Dendritic cell treated with granulocyte-macrophage colony-stimulating factor and Interleukin-4, amounts not matched to agents 40 ng/mL and 50 ng/mL, for 4 days (primary cell): ENCODE measurements at regions not wholly inside any gene's neighbourhood (a gene's known extent, or its start where the extent isn't known, plus 50 kb on each side); places are given as distances from the start of the nearest gene placed in this dataset.
"Not testable (repeated sequence)": the region's sequence is repeated elsewhere in the genome, so short reads cannot be mapped to it uniquely, and the experiment has no call there.

ENCODE experiments used
- H3K27ac Mint-ChIP-seq: one replicate; pipeline ENCODE4 v1.8.0; 2022; ENCODE audit warnings: mild to moderate bottlenecking, mixed read lengths
- H3K27me3 Mint-ChIP-seq: one replicate; pipeline ENCODE4 v1.8.0; 2022; ENCODE audit warnings: mild to moderate bottlenecking, mixed read lengths
- H3K36me3 Mint-ChIP-seq: one replicate; pipeline ENCODE4 v1.8.0; 2022; ENCODE audit warnings: low read depth, mixed read lengths
- H3K4me1 Mint-ChIP-seq: one replicate; pipeline ENCODE4 v1.8.0; 2022; ENCODE audit warnings: low read depth, mixed read lengths
- H3K4me3 Mint-ChIP-seq: one replicate; pipeline ENCODE4 v1.8.0; 2022; ENCODE audit warnings: mild to moderate bottlenecking, moderate library complexity, mixed read lengths
- H3K9me3 Mint-ChIP-seq: one replicate; pipeline ENCODE4 v1.8.0; 2022; ENCODE audit warnings: mixed read lengths
- intact Hi-C: fragments of 100-400 bp; cut with micrococcal nuclease; formaldehyde crosslinking; loops from one replicate; pipeline ENCODE4 v1.15.0; 2022

DNA sequence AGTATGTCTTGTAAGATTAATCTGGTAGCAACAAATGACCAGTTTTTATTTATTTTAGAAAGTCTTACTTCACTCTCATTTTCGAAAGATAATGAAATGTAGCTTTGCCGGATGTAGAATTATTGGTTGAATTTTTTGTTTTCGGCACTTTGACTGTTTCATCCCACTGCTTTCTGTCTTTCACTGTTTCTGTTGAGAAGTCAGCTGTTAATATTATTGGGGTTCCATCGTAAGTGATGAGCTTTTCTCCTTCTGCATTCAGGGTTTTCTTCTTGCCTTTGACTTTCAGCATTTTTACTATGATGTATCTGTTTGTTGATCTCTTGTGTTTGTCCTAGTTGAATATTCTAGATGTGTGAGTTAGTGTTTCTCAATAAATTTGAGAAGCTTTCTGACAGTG lies 383.4 kb downstream of the PAX1 start:
- intact Hi-C loops, result no loop called here
- peaks cover 53% of the 10 kb centered on the region for H3K9me3 Mint-ChIP-seq
- H3K27me3 Mint-ChIP-seq, result no peaks in the 10 kb centered on the region
- no peaks in the 10 kb centered on the region for H3K36me3 Mint-ChIP-seq
- no peak overlapping the region for H3K27ac Mint-ChIP-seq
- H3K4me1 Mint-ChIP-seq, result no peaks in the 10 kb centered on the region
- H3K4me3 Mint-ChIP-seq, result no peak overlapping the region

DNA sequence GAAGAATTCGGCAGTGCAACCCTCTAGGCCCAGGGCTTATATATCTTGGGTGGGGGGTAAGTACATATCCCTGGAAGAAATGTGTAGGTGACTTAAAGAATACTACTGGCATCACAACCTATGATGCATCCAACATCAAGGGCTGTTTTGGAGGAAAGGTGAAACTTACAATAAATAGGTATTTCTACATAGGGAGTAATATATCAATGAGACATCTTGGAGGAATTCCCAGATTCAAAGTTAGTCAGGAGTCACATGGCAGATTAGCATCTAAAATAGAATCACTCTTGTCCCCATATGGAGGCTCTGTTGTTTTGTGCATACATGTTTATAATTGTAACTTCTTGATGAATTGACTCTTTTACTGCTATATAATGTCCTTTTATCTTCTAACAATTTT lies 375.5 kb downstream of the PAX1 start:
- Mint-ChIP-seq H3K4me1 (no peaks in the 10 kb centered on the region), H3K27me3 (no peaks in the 10 kb centered on the region), H3K36me3 (no peaks in the 10 kb centered on the region), H3K27ac (no peak overlapping the region), H3K9me3 (peaks cover 15% of the 10 kb centered on the region), H3K4me3 (no peak overlapping the region)
- intact Hi-C loops, result no loop called here

DNA sequence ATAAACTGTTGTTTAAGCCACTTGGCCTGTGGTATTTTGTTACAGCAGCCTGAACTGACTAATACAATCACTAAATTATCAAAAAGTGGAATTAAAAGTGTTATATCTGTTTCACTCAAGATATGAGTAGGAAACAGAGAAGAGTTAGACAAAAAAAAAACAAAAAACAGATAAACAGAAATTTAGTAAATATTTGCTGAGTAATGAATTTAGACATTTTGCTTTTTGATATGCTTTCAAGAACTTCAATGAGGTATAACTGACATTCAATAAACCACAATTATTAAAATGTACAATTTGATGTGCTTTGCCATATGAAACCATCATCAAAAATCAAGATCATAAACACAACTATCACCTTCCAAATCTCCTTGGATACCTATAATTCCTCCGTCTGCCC lies 369.2 kb downstream of the PAX1 start:
- Mint-ChIP-seq H3K27ac (no peak overlapping the region), H3K4me3 (no peak overlapping the region), H3K36me3 (no peaks in the 10 kb centered on the region), H3K27me3 (no peaks in the 10 kb centered on the region), H3K4me1 (no peaks in the 10 kb centered on the region), H3K9me3 (no peaks in the 10 kb centered on the region)
- intact Hi-C loops, result no loop called here

DNA sequence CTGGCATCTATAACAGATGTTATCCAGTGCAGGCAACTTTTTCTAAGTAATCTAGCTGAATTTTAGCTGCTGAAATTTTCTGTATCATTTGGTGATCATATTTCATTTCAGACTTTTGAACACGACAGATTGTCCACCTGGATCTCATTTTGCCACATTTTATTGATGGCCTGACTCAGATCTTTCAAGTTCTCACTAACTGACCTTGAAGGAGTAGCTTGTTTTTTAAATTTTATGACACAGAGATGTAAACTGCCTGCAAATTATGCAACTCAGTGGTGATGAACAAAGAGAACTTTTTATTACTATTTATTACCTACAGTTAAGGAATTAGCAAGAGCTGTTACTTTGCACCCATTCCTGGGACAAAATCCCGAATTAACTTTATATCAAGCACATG lies 366.4 kb downstream of the PAX1 start:
- H3K4me3 Mint-ChIP-seq, result no peak overlapping the region
- H3K9me3 Mint-ChIP-seq, result peaks cover 7% of the 10 kb centered on the region
- H3K4me1 Mint-ChIP-seq, result no peaks in the 10 kb centered on the region
- H3K27me3 Mint-ChIP-seq, result no peaks in the 10 kb centered on the region
- intact Hi-C loops, result no loop called here
- H3K36me3 Mint-ChIP-seq, result no peaks in the 10 kb centered on the region
- H3K27ac Mint-ChIP-seq, result no peak overlapping the region

DNA sequence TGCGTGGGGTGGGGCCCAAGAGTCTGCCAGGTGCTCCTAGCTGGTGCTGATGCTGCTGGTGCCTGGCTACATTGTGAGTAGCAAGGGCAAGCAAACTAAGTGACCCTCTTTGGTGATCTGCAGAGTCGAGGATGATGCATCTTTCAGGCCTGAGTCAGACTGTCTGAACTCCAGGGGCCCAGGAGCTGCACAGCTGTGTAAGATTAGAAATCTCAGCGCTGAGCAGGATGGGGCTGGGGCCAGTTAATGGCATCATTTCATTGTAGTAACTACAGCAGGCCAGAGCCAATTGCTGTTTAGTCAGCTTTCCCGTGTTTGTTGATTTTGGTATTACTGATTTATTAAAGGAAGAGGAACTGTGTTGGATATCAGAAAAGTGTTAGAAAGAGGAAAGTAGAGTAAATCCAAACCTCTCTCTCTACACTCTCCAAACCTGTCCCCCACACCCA lies 365.2 kb downstream of the PAX1 start:
- intact Hi-C loops, result no loop called here

GRCh38 chr20:22063753-22064152 lies 358.3 kb downstream of the PAX1 start:
- intact Hi-C loops, result no loop called here
- H3K27ac Mint-ChIP-seq, result no peak overlapping the region
- H3K36me3 Mint-ChIP-seq, result no peaks in the 10 kb centered on the region
- H3K4me3 Mint-ChIP-seq, result no peak overlapping the region
- H3K4me1 Mint-ChIP-seq, result no peaks in the 10 kb centered on the region
- H3K9me3 Mint-ChIP-seq, result peaks cover 19% of the 10 kb centered on the region
- no peaks in the 10 kb centered on the region for H3K27me3 Mint-ChIP-seq

More for the DNA sequence above, 365.2 kb downstream of the PAX1 start:
- H3K9me3 Mint-ChIP-seq, result peaks cover 10% of the 10 kb centered on the region
- no peak overlapping the region for H3K27ac Mint-ChIP-seq
- H3K4me1 Mint-ChIP-seq, result no peaks in the 10 kb centered on the region
- no peaks in the 10 kb centered on the region for H3K36me3 Mint-ChIP-seq
- H3K4me3 Mint-ChIP-seq, result no peak overlapping the region
- H3K27me3 Mint-ChIP-seq, result no peaks in the 10 kb centered on the region

DNA sequence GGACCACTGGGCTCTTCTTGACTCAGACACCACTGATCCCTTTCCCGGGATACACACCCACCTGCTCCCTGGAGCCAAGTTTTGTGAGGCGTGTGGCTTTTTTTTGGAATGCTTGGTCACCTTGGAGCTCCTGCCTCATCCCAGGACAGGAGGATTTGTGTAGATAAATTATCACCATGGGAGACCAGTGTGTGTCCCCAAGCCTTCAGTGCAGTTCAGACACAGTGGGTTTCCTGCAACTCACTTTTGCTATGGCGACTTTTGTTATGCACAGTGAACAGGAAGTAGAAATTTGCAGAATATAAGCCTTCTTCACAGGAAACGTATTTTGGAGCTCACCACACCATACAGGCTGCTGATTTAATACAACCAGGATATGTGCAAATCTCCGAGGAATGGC lies 357.4 kb downstream of the PAX1 start:
- H3K27me3 Mint-ChIP-seq, result no peaks in the 10 kb centered on the region
- H3K4me1 Mint-ChIP-seq, result no peaks in the 10 kb centered on the region
- H3K27ac Mint-ChIP-seq, result no peak overlapping the region
- H3K9me3 Mint-ChIP-seq, result peaks cover 19% of the 10 kb centered on the region
- intact Hi-C loops, result no loop called here
- no peaks in the 10 kb centered on the region for H3K36me3 Mint-ChIP-seq
- H3K4me3 Mint-ChIP-seq, result no peak overlapping the region

DNA sequence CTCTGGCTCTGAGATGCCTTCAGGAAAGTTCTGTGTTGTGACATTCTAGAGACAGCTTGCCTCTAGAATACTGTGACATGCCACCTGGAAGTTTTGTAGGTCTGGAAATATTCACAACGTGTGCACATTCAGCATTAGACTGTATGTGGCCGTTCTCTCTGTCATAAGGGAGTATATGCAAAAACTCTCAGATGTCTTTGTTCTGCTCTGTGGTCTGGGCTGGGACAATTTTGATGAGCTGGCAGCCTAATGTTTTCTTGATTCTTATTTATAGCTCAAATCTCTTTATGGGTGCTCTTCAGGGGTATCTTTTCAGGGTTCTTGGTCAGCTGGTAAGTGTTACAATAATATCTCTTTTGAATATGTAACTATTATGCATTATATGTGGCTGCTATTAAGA lies 355.1 kb downstream of the PAX1 start:
- intact Hi-C loops, result no loop called here
- no peaks in the 10 kb centered on the region for H3K27me3 Mint-ChIP-seq
- no peak overlapping the region for H3K27ac Mint-ChIP-seq
- H3K4me1 Mint-ChIP-seq, result no peaks in the 10 kb centered on the region
- no peak overlapping the region for H3K4me3 Mint-ChIP-seq
- no peaks in the 10 kb centered on the region for H3K36me3 Mint-ChIP-seq
- H3K9me3 Mint-ChIP-seq, result peaks cover 9% of the 10 kb centered on the region

DNA sequence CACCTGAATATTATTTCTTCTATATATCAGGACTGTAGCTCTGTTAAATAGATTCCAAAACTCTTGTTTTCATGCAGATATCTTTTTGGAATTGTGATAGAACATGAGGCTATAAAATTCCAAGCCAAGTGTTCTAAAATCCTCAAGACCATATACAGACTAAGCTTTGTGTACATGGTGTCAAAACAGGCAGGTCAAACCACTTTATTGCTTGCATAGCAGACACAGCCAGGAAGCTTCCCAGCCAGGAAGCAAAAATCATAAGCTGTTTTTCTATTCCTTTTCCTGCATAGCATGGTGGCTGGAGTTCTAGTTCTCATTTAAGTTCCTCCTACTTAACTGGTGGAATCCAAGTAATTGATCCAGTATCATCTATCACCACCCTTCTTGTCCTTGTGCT lies 353.3 kb downstream of the PAX1 start:
- no peaks in the 10 kb centered on the region for H3K36me3 Mint-ChIP-seq
- H3K27ac Mint-ChIP-seq, result no peak overlapping the region
- no peak overlapping the region for H3K4me3 Mint-ChIP-seq
- intact Hi-C loops, result no loop called here
- no peaks in the 10 kb centered on the region for H3K4me1 Mint-ChIP-seq
- H3K9me3 Mint-ChIP-seq, result peaks cover 9% of the 10 kb centered on the region
- H3K27me3 Mint-ChIP-seq, result no peaks in the 10 kb centered on the region

DNA sequence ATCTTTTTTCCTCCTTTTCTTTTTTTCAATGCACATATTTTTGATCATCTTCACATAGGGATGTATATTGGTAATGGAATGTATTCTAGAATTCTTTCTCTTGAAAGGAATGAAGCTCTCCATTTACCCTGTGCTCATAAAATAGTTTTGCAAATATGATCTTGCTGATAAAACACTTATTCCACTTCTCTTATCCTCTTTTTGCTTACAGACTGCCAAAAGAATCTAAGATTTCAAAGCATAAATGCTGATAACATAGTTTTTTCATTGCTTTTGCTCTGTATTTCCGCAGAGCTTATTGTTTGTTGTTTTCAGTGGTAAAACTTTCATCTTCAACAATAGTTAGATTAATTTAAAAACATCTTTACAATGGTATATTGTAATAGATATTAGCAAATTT lies 350.5 kb downstream of the PAX1 start:
- Mint-ChIP-seq H3K36me3 (no peaks in the 10 kb centered on the region), H3K4me3 (no peak overlapping the region), H3K4me1 (no peaks in the 10 kb centered on the region), H3K27ac (no peak overlapping the region), H3K9me3 (peaks cover 17% of the 10 kb centered on the region), H3K27me3 (no peaks in the 10 kb centered on the region)
- intact Hi-C loops, result no loop called here

DNA sequence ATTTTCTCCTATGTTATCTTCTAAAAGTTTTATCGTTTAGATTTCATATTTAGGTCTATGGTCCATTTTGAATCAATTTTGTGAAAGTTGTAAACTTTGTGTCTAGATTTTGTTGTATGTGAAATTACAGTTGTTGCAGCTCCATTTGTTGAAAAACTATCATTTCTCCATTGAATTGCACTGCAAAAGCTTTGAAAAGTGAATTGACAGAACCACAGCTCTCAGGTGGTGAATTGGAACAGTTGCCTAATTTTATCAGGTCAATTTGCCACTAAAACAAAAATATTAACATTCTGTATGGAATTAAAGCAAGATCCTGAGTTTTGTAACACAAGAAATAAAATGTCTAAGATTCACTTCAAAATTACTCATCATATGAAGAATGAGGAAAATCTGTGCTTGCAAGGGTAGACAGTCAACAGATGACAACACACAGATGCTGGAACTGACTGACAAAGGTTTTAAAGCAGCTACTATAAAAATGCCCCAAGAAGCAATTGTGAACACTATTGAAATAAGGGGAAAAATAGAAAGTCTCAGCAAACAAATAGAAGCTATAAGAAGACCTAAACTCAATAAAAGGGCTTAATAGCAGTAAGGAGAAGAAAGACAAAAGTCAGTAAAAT lies 346.7 kb downstream of the PAX1 start:
- Mint-ChIP-seq H3K4me3 (no peak overlapping the region), H3K36me3 (no peaks in the 10 kb centered on the region), H3K4me1 (no peaks in the 10 kb centered on the region), H3K27ac (no peak overlapping the region), H3K9me3 (peaks cover 28% of the 10 kb centered on the region), H3K27me3 (no peaks in the 10 kb centered on the region)
- intact Hi-C loops, result no loop called here

GRCh38 chr20:22045956-22046507 lies 340.6 kb downstream of the PAX1 start:
- H3K27ac Mint-ChIP-seq, H3K36me3 Mint-ChIP-seq, H3K4me3 Mint-ChIP-seq, H3K4me1 Mint-ChIP-seq, H3K27me3 Mint-ChIP-seq, intact Hi-C loops: not testable (repeated sequence)
- peaks cover 41% of the 10 kb centered on the region for H3K9me3 Mint-ChIP-seq

DNA sequence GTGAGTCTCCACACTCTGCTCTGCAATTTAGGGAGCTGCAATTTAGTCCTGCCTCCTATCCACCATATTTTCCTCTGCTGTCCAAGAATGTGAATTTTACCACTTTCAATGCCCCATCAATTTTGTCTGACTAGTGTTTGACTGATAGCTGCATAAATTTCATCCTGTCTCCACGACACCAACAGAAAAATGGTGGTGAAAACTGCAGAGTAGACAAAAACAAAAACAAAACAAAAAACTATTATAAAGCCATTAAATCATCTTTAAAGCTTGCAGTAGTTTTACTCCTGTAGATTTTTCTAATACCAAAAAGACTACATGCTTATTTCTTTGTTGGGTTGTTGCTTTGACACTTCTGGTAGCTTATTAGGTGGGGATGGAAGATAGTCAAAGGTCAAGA lies 322.0 kb downstream of the PAX1 start:
- intact Hi-C loops, result no loop called here
- no peak overlapping the region for H3K4me3 Mint-ChIP-seq

GRCh38 chr20:22020201-22020600 lies 314.7 kb downstream of the PAX1 start:
- intact Hi-C loops, result no loop called here
- Mint-ChIP-seq H3K4me3 (no peak overlapping the region), H3K9me3 (peaks cover 3% of the 10 kb centered on the region), H3K4me1 (no peaks in the 10 kb centered on the region), H3K27ac (no peak overlapping the region), H3K27me3 (no peaks in the 10 kb centered on the region), H3K36me3 (no peaks in the 10 kb centered on the region)

More for the DNA sequence above, 322.0 kb downstream of the PAX1 start:
- no peaks in the 10 kb centered on the region for H3K36me3 Mint-ChIP-seq
- H3K9me3 Mint-ChIP-seq, result peaks cover 29% of the 10 kb centered on the region
- no peak overlapping the region for H3K27ac Mint-ChIP-seq
- no peaks in the 10 kb centered on the region for H3K4me1 Mint-ChIP-seq
- H3K27me3 Mint-ChIP-seq, result no peaks in the 10 kb centered on the region

- intact Hi-C loops, result no loop called here
- peaks cover 39% of the 10 kb centered on the region for H3K9me3 Mint-ChIP-seq
- no peaks in the 10 kb centered on the region for H3K4me1 Mint-ChIP-seq
- no peak overlapping the region for H3K27ac Mint-ChIP-seq
- no peak overlapping the region for H3K4me3 Mint-ChIP-seq
- H3K27me3 Mint-ChIP-seq, result no peaks in the 10 kb centered on the region
- H3K36me3 Mint-ChIP-seq, result no peaks in the 10 kb centered on the region
These were observed 303.0 kb downstream of the PAX1 start for GRCh38 chr20:22008456-22008855.
